Fibroblast of lung (primary cell): ENCODE measurements at regions not wholly inside any gene's neighbourhood (a gene's known extent, or its start where the extent isn't known, plus 50 kb on each side); places are given as distances from the start of the nearest gene placed in this dataset.

Experiments used
- CTCF ChIP-seq, 2 donors: IDR thresholded peaks in 1 of 2; conservative IDR thresholded peaks in 1 of 2; 1 replicate in 1 of 2; 2 replicates in 1 of 2; pipeline ENCODE4 v1.5.1; 2011 to 2012; ENCODE audit warnings: low read length in 2 of 2, control low read depth in 1 of 2, inconsistent platforms in 1 of 2, low read depth in 1 of 2, mild to moderate bottlenecking in 1 of 2
- EZH2 ChIP-seq: IDR thresholded peaks from 2 replicates; pipeline ENCODE4 v1.5.1; 2012; ENCODE audit warnings: low read length, control low read depth, mild to moderate bottlenecking; ENCODE audit errors: missing control alignments

DNA sequence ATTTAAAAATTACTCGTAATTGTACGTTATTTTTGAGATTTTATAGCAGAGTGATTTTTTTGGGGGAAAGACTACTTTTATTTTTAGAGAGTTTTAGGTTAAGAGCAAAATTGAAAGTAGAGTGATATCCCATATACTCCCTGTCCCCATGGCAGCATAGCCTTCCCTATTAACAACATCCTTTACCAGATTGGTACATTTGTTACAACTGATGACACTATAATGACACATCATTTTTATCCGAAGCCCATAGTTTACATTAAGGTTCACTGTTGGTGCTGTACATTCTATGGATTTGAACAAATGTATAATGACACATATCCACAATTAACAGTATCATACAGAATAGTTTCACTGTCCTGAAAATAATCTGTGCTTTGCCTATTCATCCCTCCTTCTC is 1126.4 kb upstream of the CITED2 start:
- TF ChIP-seq CTCF (conservative IDR thresholded peaks at IDR 0.05 in 1 of 2, IDR thresholded peaks at IDR 0.05 in 1 of 2; ENCODE audit: low read depth in 1 of 2, low read length in 2 of 2) (no peak), EZH2 (no peak)
